ENCODE measurements at regions not wholly inside any gene's neighbourhood (a gene's known extent, or its start where the extent isn't known, plus 50 kb on each side); places are given as distances from the start of the nearest gene placed in this dataset.
A peak's percentile ranks its signal among the peaks of the same experiment; 100 is the strongest.

GRCh38 chr13:91111476-91112200 is 235.8 kb upstream of the MIR17HG start:
- DNase-seq (ENCODE audit: extremely low read depth, low read depth, low spot score), result no peak

GRCh38 chr13:91112201-91112923 is 235.1 kb upstream of the MIR17HG start:
- no peak for DNase-seq (ENCODE audit: extremely low read depth, low read depth, low spot score)

GRCh38 chr13:91112924-91113277 is 234.6 kb upstream of the MIR17HG start:
- no peak for DNase-seq (ENCODE audit: extremely low read depth, low read depth, low spot score)

DNA sequence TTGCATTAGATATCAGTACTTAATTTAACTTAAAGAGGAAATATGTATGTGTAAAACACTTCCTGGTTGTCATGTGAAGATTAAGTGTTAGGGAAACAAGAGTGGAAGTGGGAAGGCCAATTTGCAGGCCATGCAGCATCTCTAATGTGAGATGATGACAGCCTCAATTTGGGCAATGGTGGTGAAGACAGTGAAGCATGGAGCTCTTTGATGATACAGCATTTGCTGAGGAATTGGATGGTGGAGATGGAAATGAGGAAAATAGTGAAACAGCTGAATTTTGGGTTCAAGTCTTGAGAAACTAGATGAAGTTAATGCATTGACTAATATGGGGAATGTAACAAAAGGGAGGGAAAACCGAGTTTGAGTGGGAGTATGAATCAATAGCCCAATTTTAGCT is 231.7 kb upstream of the MIR17HG start:
- no peak for DNase-seq (ENCODE audit: extremely low read depth, low read depth, low spot score)

- no peak for DNase-seq (ENCODE audit: extremely low read depth, low read depth, low spot score)
These were observed 230.1 kb upstream of the MIR17HG start for GRCh38 chr13:91117351-91117750.

DNA sequence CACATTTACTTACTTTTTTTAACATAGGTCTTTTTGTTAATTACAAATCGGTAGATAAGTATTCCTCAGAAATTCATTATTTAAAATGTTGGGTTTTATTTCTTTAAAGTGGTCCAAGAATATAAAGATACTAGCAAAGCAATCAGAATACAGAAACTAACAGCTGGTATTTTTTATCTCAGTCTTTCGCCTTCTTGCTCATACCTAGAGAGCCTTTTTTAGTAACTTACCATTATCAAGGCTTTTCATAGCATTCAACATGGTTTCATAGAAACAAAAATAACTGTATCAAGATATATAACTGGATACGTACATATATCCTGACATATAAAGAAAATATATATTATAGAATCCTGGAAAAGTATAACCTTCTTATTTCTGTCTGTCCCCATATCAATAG is 227.8 kb upstream of the MIR17HG start:
- DNase-seq (ENCODE audit: extremely low read depth, low read depth, low spot score), result no peak

GRCh38 chr13:91122766-91123165 is 224.7 kb upstream of the MIR17HG start:
- DNase-seq (ENCODE audit: extremely low read depth, low read depth, low spot score), result no peak

GRCh38 chr13:91123456-91124127 is 223.9 kb upstream of the MIR17HG start:
- no peak for DNase-seq (ENCODE audit: extremely low read depth, low read depth, low spot score)

DNA sequence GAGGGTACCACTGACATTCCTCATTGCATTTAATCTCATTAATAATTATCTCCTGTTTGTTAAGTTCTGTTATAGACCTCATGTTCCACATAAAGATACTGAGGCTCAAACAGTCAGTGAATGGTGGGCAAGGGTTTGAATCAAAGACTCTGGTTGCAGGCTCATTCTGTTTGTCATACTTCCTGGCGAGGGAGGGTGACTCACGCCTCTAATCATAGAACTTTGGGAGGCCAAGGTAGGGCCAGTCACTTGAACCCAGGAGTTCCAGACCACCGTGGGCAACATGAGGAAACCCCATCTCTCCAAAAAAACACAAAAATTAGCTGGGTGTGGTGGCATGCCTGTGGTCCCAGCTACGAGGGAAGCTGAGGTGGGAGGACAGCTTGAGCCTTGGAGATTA is 220.7 kb upstream of the MIR17HG start:
- DNase-seq (ENCODE audit: extremely low read depth, low read depth, low spot score), result no peak

DNA sequence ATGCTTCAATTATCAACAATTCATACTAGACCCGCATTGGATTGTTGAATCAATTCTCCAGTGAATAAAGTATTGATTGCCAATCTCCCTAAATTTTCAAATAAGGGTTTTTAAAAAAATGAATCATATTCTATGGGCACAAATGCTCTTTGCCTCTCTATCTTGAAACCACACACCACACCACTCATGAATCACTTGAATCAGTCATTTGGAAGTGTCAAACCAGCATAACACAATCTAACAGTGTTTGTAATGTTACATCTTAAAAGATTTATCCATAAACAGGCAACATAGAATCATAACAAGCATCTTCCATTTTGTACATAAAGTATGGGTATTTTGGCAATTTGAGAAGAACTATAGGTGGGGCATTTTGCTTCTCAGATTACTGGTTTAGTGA is 219.5 kb upstream of the MIR17HG start:
- no peak for DNase-seq (ENCODE audit: extremely low read depth, low read depth, low spot score)

DNA sequence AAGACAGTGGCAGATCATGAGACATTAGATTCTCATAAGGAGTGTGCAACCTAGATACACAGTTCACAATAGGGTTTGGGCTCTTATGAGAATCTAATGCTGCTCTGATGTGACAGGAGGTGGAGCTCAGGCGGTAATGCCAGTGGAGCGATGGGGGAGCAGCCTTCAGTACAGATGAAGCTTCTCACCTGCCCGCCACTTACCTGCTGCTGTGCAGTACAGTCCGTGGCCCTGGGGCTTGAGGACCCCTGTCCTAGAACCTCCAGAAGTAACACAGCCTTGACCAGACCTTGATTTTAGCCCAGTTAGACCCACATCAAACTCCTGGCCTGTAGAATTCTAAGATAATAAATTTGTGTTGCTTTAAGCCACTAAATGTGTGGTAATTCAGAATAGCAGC is 215.1 kb upstream of the MIR17HG start:
- no peak for DNase-seq (ENCODE audit: extremely low read depth, low read depth, low spot score)

- DNase-seq (ENCODE audit: extremely low read depth, low read depth, low spot score), result no peak
These were observed 214.7 kb upstream of the MIR17HG start for GRCh38 chr13:91132786-91133185.

DNA sequence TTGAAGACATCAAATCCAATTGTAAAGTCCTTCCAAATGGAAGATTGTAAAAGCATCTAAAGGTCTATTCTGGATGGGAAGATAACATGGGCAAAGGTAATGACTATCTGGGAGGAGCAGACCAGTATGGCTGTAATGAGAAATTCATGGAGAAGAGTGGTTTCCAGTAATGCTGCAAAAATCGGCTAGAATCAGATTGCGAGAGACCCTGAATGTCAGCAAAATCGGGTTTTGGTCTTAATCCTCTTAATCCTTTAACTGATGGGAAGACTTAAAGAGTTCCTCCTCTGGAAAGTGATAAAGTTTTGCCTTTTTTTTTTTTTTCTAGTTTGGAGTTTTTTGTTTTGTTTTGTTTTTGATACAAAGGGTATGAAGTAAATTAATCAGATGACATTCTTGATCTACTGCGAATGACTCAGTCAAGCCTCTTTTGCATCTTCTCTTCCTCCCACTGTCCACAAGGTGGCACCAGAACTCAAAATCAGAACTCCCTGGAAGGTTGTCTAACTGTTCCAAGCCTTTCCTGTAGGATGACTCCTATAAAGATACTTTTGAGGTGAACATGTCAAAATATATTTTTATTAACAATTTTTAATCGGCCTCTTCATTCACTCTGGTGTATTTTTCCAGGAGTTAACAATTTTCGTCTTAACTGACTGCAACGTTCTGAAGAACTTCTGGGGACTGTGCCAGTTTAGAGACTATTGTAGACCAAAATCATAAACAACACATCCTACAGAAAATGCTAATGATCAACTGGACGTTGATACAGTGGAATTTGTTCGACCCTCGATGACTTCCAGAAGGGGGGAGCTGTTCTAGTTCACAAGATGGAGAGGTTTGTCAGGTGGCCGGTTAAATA is 213.3 kb upstream of the MIR17HG start:
- peak; percentile 44 for DNase-seq (ENCODE audit: extremely low read depth, low read depth, low spot score)

GRCh38 chr13:91134803-91135184 is 212.7 kb upstream of the MIR17HG start:
- no peak for DNase-seq (ENCODE audit: extremely low read depth, low read depth, low spot score)

DNA sequence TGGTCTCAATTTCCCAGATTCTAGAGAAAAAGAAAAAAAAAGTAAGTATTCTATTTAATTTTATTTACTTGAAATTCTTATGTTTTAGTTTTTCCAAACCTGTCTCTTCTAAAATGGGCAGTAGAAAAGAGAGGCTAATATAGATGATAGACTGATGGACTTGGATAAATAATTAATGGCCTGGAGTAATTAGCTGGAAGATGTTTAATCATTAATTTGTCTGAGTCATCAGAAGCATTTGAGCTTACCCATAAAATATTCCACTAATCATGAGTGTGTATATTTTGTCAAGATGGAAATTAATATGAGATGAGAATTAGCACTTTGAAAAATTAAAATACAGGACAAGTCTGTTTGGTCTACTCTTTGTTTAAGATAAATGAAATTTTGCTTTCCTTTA is 212.1 kb upstream of the MIR17HG start:
- no peak for DNase-seq (ENCODE audit: extremely low read depth, low read depth, low spot score)

DNA sequence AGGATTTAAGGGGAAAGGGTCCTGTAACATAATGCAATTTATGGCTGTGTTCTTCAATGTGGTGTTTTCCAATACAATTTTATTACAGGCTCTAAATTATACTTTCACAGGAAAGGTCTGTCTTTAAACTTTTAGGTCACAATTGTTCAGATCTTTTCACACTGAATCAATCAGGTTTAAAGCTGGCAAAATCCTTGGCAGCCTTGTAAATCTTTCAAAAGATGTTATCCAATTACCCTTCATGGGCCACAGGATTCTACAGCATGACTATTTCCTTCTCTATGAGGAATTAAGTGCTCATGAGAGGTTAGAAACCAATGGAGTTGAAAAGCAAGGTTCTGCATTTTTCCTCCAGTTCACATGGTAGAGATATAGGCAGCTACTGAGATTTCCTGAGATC is 211.5 kb upstream of the MIR17HG start:
- DNase-seq (ENCODE audit: extremely low read depth, low read depth, low spot score), result no peak

DNA sequence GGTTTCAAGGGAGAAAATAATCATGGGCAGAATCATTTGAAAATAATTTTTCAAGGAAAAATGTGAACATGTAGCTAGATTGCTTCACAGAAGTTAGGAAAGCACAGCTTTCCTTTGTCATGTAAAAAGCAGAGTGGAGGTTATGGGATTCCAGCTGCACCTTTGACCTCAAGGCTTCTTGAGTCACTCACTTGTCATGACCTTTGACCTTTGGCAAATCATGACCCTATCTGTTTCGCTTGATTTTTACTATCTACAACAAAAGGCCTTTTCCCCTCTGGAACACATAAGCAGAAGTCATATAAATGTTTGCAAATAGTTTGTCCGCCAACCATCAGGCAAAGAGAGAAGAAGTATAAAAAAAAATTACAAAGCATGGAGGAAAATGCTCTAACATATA is 210.7 kb upstream of the MIR17HG start:
- DNase-seq (ENCODE audit: extremely low read depth, low read depth, low spot score), result no peak

- no peak for DNase-seq (ENCODE audit: extremely low read depth, low read depth, low spot score)
These were observed 208.3 kb upstream of the MIR17HG start for GRCh38 chr13:91139232-91139631.

DNA sequence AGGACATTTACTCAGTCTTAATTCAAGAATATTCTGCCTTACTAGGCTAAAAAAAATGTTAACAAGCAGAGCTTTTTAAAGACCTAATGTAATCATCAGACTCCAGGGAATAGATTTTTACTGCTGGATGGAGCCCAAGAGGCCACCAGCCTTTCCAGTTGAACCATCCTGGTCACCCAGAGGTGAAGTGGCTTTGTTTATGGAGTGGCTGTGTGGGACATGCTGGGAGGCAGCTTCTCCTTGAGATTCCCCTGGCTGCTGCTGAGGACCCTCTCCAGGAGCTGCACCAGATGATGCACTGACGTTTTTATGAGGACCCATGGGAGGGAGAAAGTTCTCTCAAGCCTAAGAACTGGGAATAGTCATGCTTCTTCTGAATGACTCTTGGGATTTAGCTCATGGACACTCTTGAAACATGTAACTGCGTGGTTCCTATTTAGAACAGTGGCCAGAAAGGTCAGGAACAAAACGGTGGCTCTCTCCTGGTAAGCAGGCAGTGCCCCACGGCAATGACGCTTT is 205.9 kb upstream of the MIR17HG start:
- DNase-seq (ENCODE audit: extremely low read depth, low read depth, low spot score), result no peak

DNA sequence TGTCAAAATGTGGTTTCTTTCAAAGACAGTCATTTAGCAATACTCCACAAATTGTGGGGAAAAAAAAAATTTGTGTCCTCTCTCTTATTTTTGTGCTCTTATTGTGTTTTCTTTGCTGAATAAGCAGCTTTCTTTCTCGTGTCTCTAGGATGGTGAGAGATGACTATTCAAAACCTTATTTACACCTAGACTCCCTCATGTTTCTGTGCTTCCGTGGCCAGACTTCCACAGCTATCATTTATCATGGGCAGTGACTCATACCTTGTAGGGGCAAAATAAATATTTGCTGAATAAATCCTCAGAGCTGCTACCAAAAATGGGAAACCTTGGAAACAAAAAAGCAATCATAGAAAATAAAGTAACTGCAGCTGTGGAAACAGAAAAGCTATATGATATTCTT is 204.9 kb upstream of the MIR17HG start:
- peak; percentile 9 for DNase-seq (ENCODE audit: extremely low read depth, low read depth, low spot score)

- DNase-seq (ENCODE audit: extremely low read depth, low read depth, low spot score), result no peak
These were observed 203.4 kb upstream of the MIR17HG start for GRCh38 chr13:91144054-91144453.

Data from glomerular endothelial cell (primary cell).